ENCODE measurements at regions not wholly inside any gene's neighbourhood (a gene's known extent, or its start where the extent isn't known, plus 50 kb on each side); places are given as distances from the start of the nearest gene placed in this dataset.

- TF ChIP-seq EZH2 (IDR thresholded peaks at IDR 0.05; ENCODE audit: low read length, unreplicated experiment): no peak
- TF ChIP-seq EZH2phosphoT487 (IDR thresholded peaks at IDR 0.05; ENCODE audit: borderline replicate concordance, low read length): no peak
- TF ChIP-seq, protein P1, sequence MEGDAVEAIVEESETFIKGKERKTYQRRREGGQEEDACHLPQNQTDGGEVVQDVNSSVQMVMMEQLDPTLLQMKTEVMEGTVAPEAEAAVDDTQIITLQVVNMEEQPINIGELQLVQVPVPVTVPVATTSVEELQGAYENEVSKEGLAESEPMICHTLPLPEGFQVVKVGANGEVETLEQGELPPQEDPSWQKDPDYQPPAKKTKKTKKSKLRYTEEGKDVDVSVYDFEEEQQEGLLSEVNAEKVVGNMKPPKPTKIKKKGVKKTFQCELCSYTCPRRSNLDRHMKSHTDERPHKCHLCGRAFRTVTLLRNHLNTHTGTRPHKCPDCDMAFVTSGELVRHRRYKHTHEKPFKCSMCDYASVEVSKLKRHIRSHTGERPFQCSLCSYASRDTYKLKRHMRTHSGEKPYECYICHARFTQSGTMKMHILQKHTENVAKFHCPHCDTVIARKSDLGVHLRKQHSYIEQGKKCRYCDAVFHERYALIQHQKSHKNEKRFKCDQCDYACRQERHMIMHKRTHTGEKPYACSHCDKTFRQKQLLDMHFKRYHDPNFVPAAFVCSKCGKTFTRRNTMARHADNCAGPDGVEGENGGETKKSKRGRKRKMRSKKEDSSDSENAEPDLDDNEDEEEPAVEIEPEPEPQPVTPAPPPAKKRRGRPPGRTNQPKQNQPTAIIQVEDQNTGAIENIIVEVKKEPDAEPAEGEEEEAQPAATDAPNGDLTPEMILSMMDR (conservative IDR thresholded peaks at IDR 0.05; ENCODE audit: low read depth, low read length): no peak
These were observed 246.6 kb downstream of the SS18 start for GRCh38 chr18:25843791-25844190.
